MM.1S (cell line): ENCODE measurements at regions not wholly inside any gene's neighbourhood (a gene's known extent, or its start where the extent isn't known, plus 50 kb on each side); places are given as distances from the start of the nearest gene placed in this dataset.

Experiments used
- DNase-seq: peaks from one replicate; pipeline ENCODE4 v3.0.0-alpha.2; 2015
- H2AFZ ChIP-seq: fragments of 300-600 bp; sonication (generic); 2 replicates; pipeline ENCODE4 v1.6.0; 2016; ENCODE audit warnings: antibody characterized with exemption, low read length
- H3F3A ChIP-seq: fragments of 300-600 bp; sonication (generic); 2 replicates; pipeline ENCODE4 v1.6.1; 2016; ENCODE audit warnings: mild to moderate bottlenecking, antibody characterized with exemption, low read length, moderate library complexity, mixed read lengths; ENCODE audit not compliant: insufficient read depth
- H3K27ac ChIP-seq: fragments of 300-600 bp; sonication (generic); 2 replicates; pipeline ENCODE4 v1.5.1; 2016; ENCODE audit warnings: mild to moderate bottlenecking, low read length
- H3K27me3 ChIP-seq: fragments of 300-600 bp; sonication (generic); replicated peaks from 2 replicates; pipeline ENCODE4 v1.6.0; 2016; ENCODE audit warnings: low read length; ENCODE audit not compliant: insufficient read depth
- H3K36me3 ChIP-seq: fragments of 300-600 bp; sonication (generic); replicated peaks from 2 replicates; pipeline ENCODE4 v1.6.1; 2016; ENCODE audit warnings: mild to moderate bottlenecking, low read length, mixed read lengths; ENCODE audit not compliant: insufficient read depth
- H3K4me1 ChIP-seq: fragments of 300-600 bp; sonication (generic); 2 replicates; pipeline ENCODE4 v1.6.1; 2016; ENCODE audit warnings: low read length, mixed read lengths
- H3K4me2 ChIP-seq: fragments of 300-600 bp; sonication (generic); 2 replicates; pipeline ENCODE4 v1.6.0; 2016; ENCODE audit warnings: low read depth, low read length
- H3K4me3 ChIP-seq: fragments of 300-600 bp; sonication (generic); 2 replicates; pipeline ENCODE4 v1.5.1; 2016; ENCODE audit warnings: low read length, mixed read lengths
- H3K79me2 ChIP-seq: fragments of 300-600 bp; sonication (generic); 2 replicates; pipeline ENCODE4 v1.6.1; 2016; ENCODE audit warnings: mixed run types, low read length, mixed read lengths
- H3K9ac ChIP-seq: fragments of 300-600 bp; sonication (generic); 2 replicates; pipeline ENCODE4 v1.6.1; 2016; ENCODE audit warnings: low read length, mixed read lengths
- H3K9me2 ChIP-seq: fragments of 300-600 bp; sonication (generic); replicated peaks from 2 replicates; pipeline ENCODE4 v1.6.1; 2016; ENCODE audit warnings: mild to moderate bottlenecking, low read length, mixed read lengths; ENCODE audit not compliant: insufficient read depth
- H3K9me3 ChIP-seq: fragments of 300-600 bp; sonication (generic); replicated peaks from 2 replicates; pipeline ENCODE4 v1.6.1; 2016; ENCODE audit warnings: mild to moderate bottlenecking, low read length, mixed read lengths; ENCODE audit not compliant: insufficient read depth
- H4K20me1 ChIP-seq: fragments of 300-600 bp; sonication (generic); 2 replicates; pipeline ENCODE4 v1.6.1; 2016; ENCODE audit warnings: mild to moderate bottlenecking, low read length, moderate library complexity, mixed read lengths; ENCODE audit not compliant: insufficient read depth
- CTCF ChIP-seq: fragments of 300-600 bp; sonication (generic); IDR thresholded peaks from 2 replicates; pipeline ENCODE4 v1.5.1; 2016; ENCODE audit warnings: antibody characterized with exemption, low read length, mixed read lengths
- EZH2 ChIP-seq: fragments of 300-600 bp; sonication (generic); optimal IDR thresholded peaks from 2 replicates; pipeline ENCODE3; 2017; ENCODE audit warnings: low read depth, mild to moderate bottlenecking, antibody characterized with exemption, low read length, mixed read lengths
- EZH2phosphoT487 ChIP-seq: fragments of 300-600 bp; sonication (generic); IDR thresholded peaks from 2 replicates; pipeline ENCODE4 v1.6.1; 2018; ENCODE audit warnings: antibody characterized with exemption, low read length

DNA sequence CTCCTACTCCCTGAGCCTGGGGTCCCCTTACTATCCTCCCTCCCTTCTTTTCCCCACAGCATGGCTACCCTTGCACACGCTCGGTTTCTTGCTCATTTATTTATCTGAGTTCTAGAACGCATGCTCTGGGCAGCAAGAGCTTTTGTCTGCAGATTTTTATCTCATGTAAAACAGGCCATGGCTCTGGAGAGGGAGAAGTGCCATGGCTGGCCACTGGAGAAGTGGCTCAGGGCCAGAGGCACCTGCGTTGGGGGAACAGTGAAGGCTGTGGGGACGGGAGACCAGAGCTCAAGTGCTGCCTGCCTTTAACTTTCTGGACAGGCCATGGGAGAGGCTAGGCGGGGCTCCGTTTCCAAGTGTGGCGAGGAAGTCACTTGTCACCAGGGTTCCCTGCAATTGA lies 177.7 kb upstream of the SULF2 start:
- Histone ChIP-seq H4K20me1 (no peaks in the 10 kb centered on the region), H3F3A (no peaks in the 10 kb centered on the region), H3K4me1 (no peaks in the 10 kb centered on the region), H3K9ac (no peak overlapping the region), H3K9me3 (no peaks in the 10 kb centered on the region), H2AFZ (no peak overlapping the region), H3K27me3 (no peaks in the 10 kb centered on the region), H3K9me2 (no peaks in the 10 kb centered on the region), H3K36me3 (no peaks in the 10 kb centered on the region), H3K4me3 (no peak overlapping the region), H3K79me2 (no peaks in the 10 kb centered on the region), H3K27ac (no peak overlapping the region), H3K4me2 (no peak overlapping the region)
- no peak for DNase-seq
- no peak for TF ChIP-seq CTCF
- TF ChIP-seq EZH2phosphoT487 = no peak
- TF ChIP-seq EZH2 = no peak

- DNase-seq = no peak
- H3K9ac ChIP-seq = no peak overlapping the region
- H3K9me2 ChIP-seq = no peaks in the 10 kb centered on the region
- no peak for TF ChIP-seq EZH2
- TF ChIP-seq CTCF = no peak
- TF ChIP-seq EZH2phosphoT487 = no peak
- H3K4me2 ChIP-seq = no peak overlapping the region
- no peaks in the 10 kb centered on the region for H3K27me3 ChIP-seq
- no peaks in the 10 kb centered on the region for H3K79me2 ChIP-seq
- H3K4me1 ChIP-seq = no peaks in the 10 kb centered on the region
- no peaks in the 10 kb centered on the region for H3K9me3 ChIP-seq
- no peaks in the 10 kb centered on the region for H4K20me1 ChIP-seq
- no peaks in the 10 kb centered on the region for H3K36me3 ChIP-seq
- no peak overlapping the region for H2AFZ ChIP-seq
- H3K4me3 ChIP-seq = no peak overlapping the region
- H3F3A ChIP-seq = no peaks in the 10 kb centered on the region
- no peak overlapping the region for H3K27ac ChIP-seq
Measured at GRCh38 chr20:47962286-47962963, 177.1 kb upstream of the SULF2 start.

GRCh38 chr20:47960769-47961541 lies 175.7 kb upstream of the SULF2 start:
- H4K20me1 ChIP-seq = no peaks in the 10 kb centered on the region

More at GRCh38 chr20:47960769-47961541, 175.7 kb upstream of the SULF2 start:
- Histone ChIP-seq H3K9me2 (no peaks in the 10 kb centered on the region), H3K9ac (no peak overlapping the region), H3K9me3 (no peaks in the 10 kb centered on the region), H3F3A (no peaks in the 10 kb centered on the region), H3K36me3 (no peaks in the 10 kb centered on the region), H3K27ac (no peak overlapping the region), H3K27me3 (no peaks in the 10 kb centered on the region), H3K4me2 (no peak overlapping the region), H3K4me1 (no peaks in the 10 kb centered on the region), H3K79me2 (no peaks in the 10 kb centered on the region), H3K4me3 (no peak overlapping the region), H2AFZ (no peak overlapping the region)
- no peak for TF ChIP-seq EZH2phosphoT487
- TF ChIP-seq EZH2 = no peak
- TF ChIP-seq CTCF = no peak
- no peak for DNase-seq
